Mesendoderm (in vitro differentiated cells): ENCODE measurements at regions not wholly inside any gene's neighbourhood (a gene's known extent, or its start where the extent isn't known, plus 50 kb on each side); places are given as distances from the start of the nearest gene placed in this dataset.
A peak's percentile ranks its signal among the peaks of the same experiment; 100 is the strongest.
"Not testable (repeated sequence)": the region's sequence is repeated elsewhere in the genome, so short reads cannot be mapped to it uniquely, and the experiment has no call there.

ENCODE experiments used
- DNase-seq: peaks from one replicate; pipeline ENCODE4 v3.0.0; 2013
- H2AK5ac ChIP-seq: 2 replicates; pipeline ENCODE4 v1.6.1; 2013; ENCODE audit warnings: low read length, inconsistent platforms
- H2BK120ac ChIP-seq: 2 replicates; pipeline ENCODE4 v1.6.1; 2013; ENCODE audit warnings: low read depth, mild to moderate bottlenecking, low read length, moderate library complexity, mixed read lengths
- H2BK15ac ChIP-seq: replicated peaks from 2 replicates; pipeline ENCODE4 v1.6.1; 2013; ENCODE audit warnings: low read depth, mild to moderate bottlenecking, moderate library complexity
- H2BK5ac ChIP-seq: 2 replicates; pipeline ENCODE4 v1.6.1; 2013; ENCODE audit warnings: low read length, inconsistent platforms
- H3K18ac ChIP-seq: 2 replicates; pipeline ENCODE4 v1.6.1; 2013; ENCODE audit warnings: mild to moderate bottlenecking, low read length, mixed read lengths
- H3K23ac ChIP-seq: one replicate; pipeline ENCODE4 v1.6.1; 2013; ENCODE audit warnings: low read length
- H3K27ac ChIP-seq: 2 replicates; pipeline ENCODE4 v1.5.1; 2013; ENCODE audit warnings: low read depth, mild to moderate bottlenecking, inconsistent platforms, low read length, moderate library complexity
- H3K27me3 ChIP-seq: 2 replicates; pipeline ENCODE4 v1.6.1; 2013; ENCODE audit warnings: low read length, control low read depth, mild to moderate bottlenecking, inconsistent platforms; ENCODE audit not compliant: insufficient read depth, poor library complexity
- H3K36me3 ChIP-seq: 2 replicates; pipeline ENCODE4 v1.6.1; 2013; ENCODE audit warnings: low read length, inconsistent platforms; ENCODE audit not compliant: control insufficient read depth, insufficient read depth
- H3K4ac ChIP-seq: one replicate; pipeline ENCODE4 v1.6.1; 2013; ENCODE audit warnings: low read depth, mild to moderate bottlenecking, low read length, moderate library complexity
- H3K4me1 ChIP-seq: 2 replicates; pipeline ENCODE4 v1.6.1; 2013; ENCODE audit warnings: low read depth, low read length, inconsistent platforms; ENCODE audit not compliant: control insufficient read depth
- H3K4me2 ChIP-seq: 2 replicates; pipeline ENCODE4 v1.6.1; 2013; ENCODE audit warnings: low read length
- H3K4me3 ChIP-seq: 2 replicates; pipeline ENCODE4 v1.5.1; 2013; ENCODE audit warnings: mild to moderate bottlenecking, low read length
- H3K56ac ChIP-seq: one replicate; pipeline ENCODE4 v1.6.1; 2013; ENCODE audit warnings: low read length
- H3K79me1 ChIP-seq: 2 replicates; pipeline ENCODE4 v1.6.1; 2013; ENCODE audit warnings: low read length, inconsistent platforms
- H3K79me2 ChIP-seq: 2 replicates; pipeline ENCODE4 v1.6.1; 2013; ENCODE audit warnings: mild to moderate bottlenecking, low read length; ENCODE audit not compliant: control insufficient read depth, insufficient read depth
- H3K9ac ChIP-seq: 2 replicates; pipeline ENCODE4 v1.6.1; 2013; ENCODE audit warnings: low read length, inconsistent platforms
- H4K5ac ChIP-seq: one replicate; pipeline ENCODE4 v1.6.1; 2013; ENCODE audit warnings: low read length
- H4K8ac ChIP-seq: one replicate; pipeline ENCODE4 v1.6.1; 2013; ENCODE audit warnings: low read depth, mild to moderate bottlenecking, control low read depth, low read length, moderate library complexity
- whole genome bisulfite sequencing: extraction: QIAGEN DNeasy Blood & Tissue Kit; methylation state at CpG from one replicate; pipeline ENCODE4 v1.1.7; 2013; ENCODE audit warnings: low lambda C conversion rate, missing lambda C conversion rate; ENCODE audit not compliant: insufficient coverage; ENCODE audit errors: extremely low coverage; 5-methylcytosine and 5-hydroxymethylcytosine counted together

DNA sequence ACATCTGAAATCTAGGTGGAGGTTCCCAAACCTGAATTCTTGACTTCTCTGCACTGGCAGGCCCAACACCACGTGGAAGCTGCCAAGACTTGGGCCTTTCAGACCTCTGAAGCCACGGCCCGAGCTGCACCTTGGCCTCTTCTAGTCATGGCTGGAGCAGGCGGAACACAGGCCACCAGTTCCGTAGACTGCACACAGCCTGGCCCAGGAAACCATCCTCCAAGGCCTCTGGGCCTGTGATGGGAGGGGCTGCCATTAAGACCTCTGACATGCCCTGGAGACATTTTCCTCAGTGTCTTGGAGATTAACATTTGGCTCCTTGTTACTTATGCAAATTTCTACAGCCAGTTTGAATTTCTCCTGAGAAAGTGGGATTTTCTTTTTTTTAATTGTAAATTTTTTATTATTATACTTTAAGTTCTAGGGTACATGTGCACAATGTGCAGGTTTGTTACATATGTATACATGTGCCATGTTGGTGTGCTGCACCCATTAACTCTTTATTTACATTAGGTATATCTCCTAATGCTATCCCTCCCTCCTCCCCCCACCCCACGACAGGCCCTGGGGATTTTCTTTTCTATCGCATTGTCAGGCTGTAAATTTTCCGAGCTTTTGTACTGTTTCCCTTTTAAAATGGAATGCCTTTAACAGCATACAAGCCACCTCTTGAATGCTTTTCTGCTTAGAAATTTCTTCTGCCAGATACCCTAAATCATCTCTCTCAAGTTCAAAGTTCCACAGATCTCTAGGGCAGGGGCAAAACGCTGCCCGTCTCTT lies 492.9 kb upstream of the ARPP21 start:
- not testable (repeated sequence) for H3K56ac ChIP-seq, H2BK15ac ChIP-seq, H3K27me3 ChIP-seq, H4K5ac ChIP-seq, H2BK120ac ChIP-seq, H2AK5ac ChIP-seq, H3K4me3 ChIP-seq, H3K18ac ChIP-seq, H3K23ac ChIP-seq, H3K79me2 ChIP-seq, H3K36me3 ChIP-seq, H3K9ac ChIP-seq, H3K4me2 ChIP-seq, H3K79me1 ChIP-seq, H3K27ac ChIP-seq, H3K4me1 ChIP-seq, H2BK5ac ChIP-seq, H4K8ac ChIP-seq, H3K4ac ChIP-seq
- no CpG with 5 or more reads among the region's 10 CpGs for WGBS
- DNase-seq, result peak; percentile 25

DNA sequence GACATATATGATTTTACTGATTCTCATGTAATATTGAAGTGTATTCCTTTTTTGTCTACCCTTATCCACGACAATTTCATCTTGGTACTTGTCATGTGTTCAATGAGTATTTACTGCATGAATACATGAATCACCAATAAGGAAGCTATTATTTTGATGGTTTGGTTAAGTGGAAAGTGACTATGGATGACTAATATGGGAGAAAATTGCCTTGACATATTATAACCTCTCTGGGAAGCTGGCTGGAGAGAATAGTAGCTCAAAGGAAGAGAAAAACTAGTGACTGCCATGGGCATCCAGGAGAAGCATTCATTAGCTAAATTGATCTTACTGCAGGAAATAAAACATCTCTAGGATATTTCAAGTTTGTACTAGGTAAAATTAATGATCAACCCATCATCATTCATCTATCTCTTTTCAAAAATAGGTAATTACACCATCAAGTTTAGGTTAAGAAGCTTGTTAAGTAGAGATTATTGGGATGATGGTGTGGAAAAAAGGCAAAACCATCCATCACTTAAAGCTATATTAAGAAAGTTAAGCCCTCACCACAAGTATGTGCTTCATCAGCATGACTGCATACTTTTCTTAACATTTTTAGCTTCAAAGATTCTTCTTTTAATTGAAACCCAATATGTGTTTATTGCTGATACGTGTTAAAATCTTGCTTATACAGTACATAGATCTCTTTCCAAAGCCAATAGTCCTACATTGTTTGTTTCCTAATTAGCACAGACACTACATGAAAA lies 455.2 kb upstream of the ARPP21 start:
- Histone ChIP-seq H3K27me3 (no peaks in the 10 kb centered on the region), H3K4me1 (no peaks in the 10 kb centered on the region), H3K4me3 (no peak overlapping the region), H2BK5ac (no peak overlapping the region), H3K79me1 (no peaks in the 10 kb centered on the region), H3K9ac (no peak overlapping the region), H3K27ac (no peak overlapping the region), H3K36me3 (no peaks in the 10 kb centered on the region), H2BK15ac (no peak overlapping the region), H3K18ac (no peak overlapping the region), H2BK120ac (no peak overlapping the region), H4K8ac (no peak overlapping the region), H2AK5ac (no peak overlapping the region), H3K79me2 (no peaks in the 10 kb centered on the region), H3K4me2 (no peak overlapping the region), H4K5ac (no peak overlapping the region), H3K4ac (no peak overlapping the region), H3K56ac (no peak overlapping the region), H3K23ac (no peak overlapping the region)
- WGBS, result no CpG with 5 or more reads among the region's 2 CpGs
- DNase-seq, result no peak

- H3K36me3 ChIP-seq, result no peaks in the 10 kb centered on the region
These were observed 454.6 kb upstream of the ARPP21 start for GRCh38 chr3:35184775-35185174.

DNA sequence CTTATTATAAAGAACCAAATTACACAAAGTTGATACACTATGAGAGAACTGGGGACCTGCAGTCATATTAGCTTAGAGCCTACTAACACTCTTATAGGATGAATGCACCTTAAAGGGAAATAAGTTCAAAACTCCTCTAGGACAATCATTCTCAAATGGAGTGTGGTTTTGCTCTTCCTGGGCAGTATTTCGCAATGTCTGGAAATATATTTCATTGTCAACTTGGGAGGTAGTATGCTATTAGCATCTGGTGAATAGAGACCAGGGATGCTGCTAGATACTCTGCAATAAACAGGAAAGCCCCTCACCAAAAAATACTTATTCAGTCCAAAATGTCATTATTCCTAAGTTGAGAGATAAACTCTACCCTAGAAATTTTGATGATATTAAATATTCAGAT lies 451.4 kb upstream of the ARPP21 start:
- H3K56ac ChIP-seq, result no peak overlapping the region
- no peak overlapping the region for H3K9ac ChIP-seq
- H4K8ac ChIP-seq, result no peak overlapping the region
- no peak overlapping the region for H2AK5ac ChIP-seq
- H3K4ac ChIP-seq, result no peak overlapping the region
- no peak overlapping the region for H3K23ac ChIP-seq
- H2BK15ac ChIP-seq, result no peak overlapping the region
- no peaks in the 10 kb centered on the region for H3K36me3 ChIP-seq
- no peak overlapping the region for H3K18ac ChIP-seq
- H3K4me2 ChIP-seq, result no peak overlapping the region
- no peak overlapping the region for H3K4me3 ChIP-seq
- H3K4me1 ChIP-seq, result no peaks in the 10 kb centered on the region
- H3K27me3 ChIP-seq, result no peaks in the 10 kb centered on the region
- no peaks in the 10 kb centered on the region for H3K79me1 ChIP-seq
- no CpG with 5 or more reads among the region's 1 CpG for WGBS
- H2BK120ac ChIP-seq, result no peak overlapping the region
- H2BK5ac ChIP-seq, result no peak overlapping the region
- H3K79me2 ChIP-seq, result no peaks in the 10 kb centered on the region
- no peak overlapping the region for H4K5ac ChIP-seq
- H3K27ac ChIP-seq, result no peak overlapping the region
- no peak for DNase-seq

More at GRCh38 chr3:35184775-35185174, 454.6 kb upstream of the ARPP21 start:
- no peak for DNase-seq
- H3K4ac ChIP-seq, result no peak overlapping the region
- H3K4me3 ChIP-seq, result no peak overlapping the region
- no peak overlapping the region for H3K9ac ChIP-seq
- no peak overlapping the region for H2BK120ac ChIP-seq
- H3K27me3 ChIP-seq, result no peaks in the 10 kb centered on the region
- H2BK5ac ChIP-seq, result no peak overlapping the region
- H3K23ac ChIP-seq, result no peak overlapping the region
- H3K4me2 ChIP-seq, result no peak overlapping the region
- H2AK5ac ChIP-seq, result no peak overlapping the region
- no peak overlapping the region for H4K5ac ChIP-seq
- no peaks in the 10 kb centered on the region for H3K4me1 ChIP-seq
- H3K56ac ChIP-seq, result no peak overlapping the region
- no peaks in the 10 kb centered on the region for H3K79me1 ChIP-seq
- no peaks in the 10 kb centered on the region for H3K79me2 ChIP-seq
- no peak overlapping the region for H3K18ac ChIP-seq
- no CpG with 5 or more reads among the region's 2 CpGs for WGBS
- no peak overlapping the region for H2BK15ac ChIP-seq
- H3K27ac ChIP-seq, result no peak overlapping the region
- no peak overlapping the region for H4K8ac ChIP-seq

GRCh38 chr3:35194666-35195065 lies 444.7 kb upstream of the ARPP21 start:
- no peak overlapping the region for H2BK120ac ChIP-seq
- no peak overlapping the region for H3K9ac ChIP-seq
- H3K4me3 ChIP-seq, result no peak overlapping the region
- H4K5ac ChIP-seq, result no peak overlapping the region
- H3K27me3 ChIP-seq, result no peaks in the 10 kb centered on the region
- H3K18ac ChIP-seq, result no peak overlapping the region
- H2AK5ac ChIP-seq, result no peak overlapping the region
- no peaks in the 10 kb centered on the region for H3K4me1 ChIP-seq
- no peaks in the 10 kb centered on the region for H3K79me2 ChIP-seq
- H2BK5ac ChIP-seq, result no peak overlapping the region
- no peak overlapping the region for H4K8ac ChIP-seq
- H3K4me2 ChIP-seq, result no peak overlapping the region
- H3K27ac ChIP-seq, result no peak overlapping the region
- no peak overlapping the region for H3K23ac ChIP-seq
- no peak for DNase-seq
- no peaks in the 10 kb centered on the region for H3K36me3 ChIP-seq
- H2BK15ac ChIP-seq, result no peak overlapping the region
- no CpG with 5 or more reads among the region's 1 CpG for WGBS
- H3K4ac ChIP-seq, result no peak overlapping the region
- H3K56ac ChIP-seq, result no peak overlapping the region
- H3K79me1 ChIP-seq, result no peaks in the 10 kb centered on the region
